Skeletal muscle tissue (tissue), 3 donors: ENCODE measurements at regions not wholly inside any gene's neighbourhood (a gene's known extent, or its start where the extent isn't known, plus 50 kb on each side); places are given as distances from the start of the nearest gene placed in this dataset.

Experiments
- H3K27ac ChIP-seq: one replicate; pipeline ENCODE4 v1.7.0; 2013; ENCODE audit warnings: mild to moderate bottlenecking, low read depth, low read length, inconsistent platforms
- H3K27me3 ChIP-seq, 3 donors: one replicate each; pipeline ENCODE4 v1.7.0; 2013; ENCODE audit warnings: low read length in 3 of 3; ENCODE audit not compliant: control insufficient read depth in 3 of 3, insufficient read depth in 3 of 3
- H3K36me3 ChIP-seq, 3 donors: one replicate each; pipeline ENCODE4 v1.7.0; 2013; ENCODE audit warnings: low read length in 3 of 3; ENCODE audit not compliant: control insufficient read depth in 3 of 3, insufficient read depth in 3 of 3
- H3K4me1 ChIP-seq, 3 donors: one replicate each; pipeline ENCODE4 v1.7.0; 2013; ENCODE audit warnings: low read length in 3 of 3, mild to moderate bottlenecking in 3 of 3; ENCODE audit not compliant: control insufficient read depth in 3 of 3, insufficient read depth in 3 of 3
- H3K4me3 ChIP-seq, 3 donors: one replicate each; pipeline ENCODE4 v1.7.0; 2013; ENCODE audit warnings: low read length in 3 of 3
- H3K9ac ChIP-seq, 3 donors: one replicate each; pipeline ENCODE4 v1.7.0; 2013; ENCODE audit warnings: low read length in 3 of 3, mild to moderate bottlenecking in 3 of 3, moderate library complexity in 2 of 3, low read depth in 1 of 3
- H3K9me3 ChIP-seq, 3 donors: one replicate each; pipeline ENCODE4 v1.7.0; 2013; ENCODE audit warnings: low read length in 3 of 3; ENCODE audit not compliant: control insufficient read depth in 3 of 3
- donor health status: Osteomylitis.

DNA sequence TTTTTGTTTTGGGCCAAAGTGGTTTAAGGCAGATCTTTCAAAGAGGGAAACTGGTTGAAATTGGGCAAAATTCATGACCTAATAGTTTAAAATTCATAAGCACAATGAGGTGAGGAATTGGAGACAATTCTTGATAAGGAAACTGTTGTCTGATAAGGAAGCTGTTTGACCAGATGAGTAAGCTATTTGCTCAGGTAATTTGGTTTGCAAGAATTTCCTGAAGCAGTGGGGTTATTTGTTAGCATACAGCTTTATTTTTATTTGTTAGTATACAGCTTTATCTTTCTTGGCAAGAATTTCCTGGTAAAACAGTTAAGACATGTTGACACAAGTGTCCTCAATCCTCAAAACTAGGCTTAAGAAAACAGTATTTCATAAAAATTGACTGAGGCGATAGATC is 559.0 kb downstream of the GALC start:
- peaks cover 0 to 2% (median 0%) of the 10 kb centered on the region in 3 donors for H3K9me3 ChIP-seq
- H3K27ac ChIP-seq: no peak overlapping the region
- no peaks in the 10 kb centered on the region for H3K36me3 ChIP-seq
- H3K4me3 ChIP-seq: no peak overlapping the region
- no peak overlapping the region for H3K9ac ChIP-seq
- no peaks in the 10 kb centered on the region for H3K4me1 ChIP-seq
- H3K27me3 ChIP-seq: no peaks in the 10 kb centered on the region

DNA sequence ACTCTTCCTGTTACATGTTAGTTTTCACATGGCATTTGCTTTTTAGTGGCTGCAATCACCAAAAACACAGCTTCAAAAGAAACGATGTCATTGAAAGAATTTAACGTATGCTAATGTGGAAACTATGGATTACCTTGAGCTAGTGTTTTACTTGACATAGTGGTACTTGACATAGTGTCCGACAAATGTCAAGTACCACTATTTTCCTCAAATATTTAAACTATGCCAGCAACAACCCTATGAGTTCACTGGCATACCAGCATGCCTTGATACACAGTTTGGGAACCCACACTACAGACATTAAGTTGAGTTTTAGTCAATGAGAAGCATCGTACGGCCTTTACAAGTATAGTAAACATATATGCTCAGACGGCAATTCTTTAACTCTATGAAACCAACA is 560.3 kb downstream of the GALC start:
- Histone ChIP-seq H3K9me3 (peaks cover 0 to 2% (median 0%) of the 10 kb centered on the region in 3 donors), H3K4me3 (no peak overlapping the region), H3K36me3 (no peaks in the 10 kb centered on the region), H3K4me1 (no peaks in the 10 kb centered on the region), H3K27ac (no peak overlapping the region), H3K9ac (no peak overlapping the region), H3K27me3 (no peaks in the 10 kb centered on the region)

DNA sequence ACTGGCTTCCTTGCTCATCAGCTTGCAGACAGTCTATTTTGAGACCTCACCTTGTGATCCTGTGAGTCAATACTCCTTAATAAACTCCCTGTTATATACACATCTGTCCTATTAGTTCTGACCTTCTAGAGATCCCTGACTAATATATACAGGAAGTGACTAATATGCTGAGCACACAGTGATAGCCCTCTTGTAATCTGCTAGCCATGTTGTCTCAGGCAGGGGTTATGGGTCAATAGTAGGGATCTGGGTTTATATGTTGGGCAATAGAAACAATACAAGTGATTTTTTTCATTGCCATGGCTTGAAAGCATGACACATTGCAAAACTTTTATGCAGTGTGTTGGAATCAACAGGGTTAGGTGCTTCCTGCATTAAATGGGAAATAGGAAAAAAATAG is 562.2 kb downstream of the GALC start:
- no peaks in the 10 kb centered on the region for H3K36me3 ChIP-seq
- H3K4me3 ChIP-seq: no peak overlapping the region
- H3K9ac ChIP-seq: no peak overlapping the region
- H3K27me3 ChIP-seq: no peaks in the 10 kb centered on the region
- no peaks in the 10 kb centered on the region for H3K4me1 ChIP-seq
- no peak overlapping the region for H3K27ac ChIP-seq
- H3K9me3 ChIP-seq: peaks cover 0 to 2% (median 0%) of the 10 kb centered on the region in 3 donors

DNA sequence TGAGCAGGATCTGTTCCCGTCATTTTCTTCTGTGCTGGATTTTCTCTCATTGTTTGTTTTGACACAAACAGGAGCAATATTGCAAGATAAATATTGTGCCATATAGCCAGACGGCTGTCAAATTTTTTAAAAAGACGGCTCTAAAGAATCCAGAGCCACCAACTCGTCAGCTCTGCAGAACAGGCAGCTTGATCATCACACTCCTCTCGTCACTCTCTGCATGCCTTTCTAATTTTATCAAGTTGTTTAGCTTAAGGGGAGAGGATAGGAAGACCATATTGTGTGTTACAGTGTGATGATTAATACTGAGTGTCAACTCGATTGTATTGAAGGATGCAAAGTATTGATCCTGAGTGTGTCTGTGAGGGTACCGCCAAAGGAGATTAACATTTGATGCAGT is 562.8 kb downstream of the GALC start:
- H3K4me3 ChIP-seq: no peak overlapping the region
- H3K9ac ChIP-seq: no peak overlapping the region
- H3K9me3 ChIP-seq: peaks cover 0 to 2% (median 0%) of the 10 kb centered on the region in 3 donors
- H3K36me3 ChIP-seq: no peaks in the 10 kb centered on the region
- no peak overlapping the region for H3K27ac ChIP-seq
- H3K4me1 ChIP-seq: no peaks in the 10 kb centered on the region
- no peaks in the 10 kb centered on the region for H3K27me3 ChIP-seq

DNA sequence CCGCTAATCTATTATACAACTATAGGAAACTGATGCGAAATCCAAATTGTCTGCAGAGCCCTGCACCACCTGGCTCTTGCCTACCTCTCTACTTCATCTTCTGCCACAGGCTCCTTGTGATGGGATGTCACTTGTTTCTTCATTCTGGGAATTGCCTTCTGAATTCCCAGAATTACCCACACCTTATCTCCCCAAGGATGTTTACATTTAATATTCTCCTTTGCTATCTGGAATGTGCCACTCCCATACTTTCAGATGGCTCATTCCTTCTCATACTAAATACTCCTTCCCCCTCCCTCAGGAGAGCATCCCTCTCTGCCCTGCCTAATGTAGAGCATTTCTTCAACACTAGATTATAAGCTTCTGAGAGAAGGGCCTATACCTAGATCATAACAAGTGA is 573.1 kb downstream of the GALC start:
- Histone ChIP-seq H3K27ac (no peak overlapping the region), H3K9ac (no peak overlapping the region), H3K4me1 (no peaks in the 10 kb centered on the region), H3K36me3 (no peaks in the 10 kb centered on the region), H3K4me3 (no peak overlapping the region), H3K9me3 (peaks cover 0 to 3% (median 0%) of the 10 kb centered on the region in 3 donors), H3K27me3 (no peaks in the 10 kb centered on the region)

DNA sequence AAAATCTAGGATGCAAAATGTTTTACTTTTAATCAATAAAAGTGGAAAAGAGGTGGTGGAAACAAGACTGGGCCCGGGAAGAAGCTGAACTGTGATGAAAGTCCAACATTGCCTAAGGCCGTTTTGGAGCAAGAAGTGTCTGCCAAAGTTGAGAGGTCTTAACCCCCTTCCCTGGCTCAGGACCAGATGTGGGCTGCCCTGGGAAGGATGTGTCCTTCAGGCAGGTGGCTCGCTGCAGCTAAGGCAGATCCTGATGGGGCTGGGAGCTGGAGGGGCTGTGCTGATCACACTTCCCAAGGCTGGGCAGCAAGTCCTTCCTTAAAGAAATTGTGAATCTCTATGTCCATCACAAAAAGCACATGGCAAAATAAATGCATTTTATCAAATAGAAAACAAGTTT is 581.6 kb downstream of the GALC start:
- H3K36me3 ChIP-seq: no peaks in the 10 kb centered on the region
- no peaks in the 10 kb centered on the region for H3K4me1 ChIP-seq
- no peak overlapping the region for H3K9ac ChIP-seq
- no peaks in the 10 kb centered on the region for H3K9me3 ChIP-seq
- H3K4me3 ChIP-seq: no peak overlapping the region
- no peaks in the 10 kb centered on the region for H3K27me3 ChIP-seq
- no peak overlapping the region for H3K27ac ChIP-seq

DNA sequence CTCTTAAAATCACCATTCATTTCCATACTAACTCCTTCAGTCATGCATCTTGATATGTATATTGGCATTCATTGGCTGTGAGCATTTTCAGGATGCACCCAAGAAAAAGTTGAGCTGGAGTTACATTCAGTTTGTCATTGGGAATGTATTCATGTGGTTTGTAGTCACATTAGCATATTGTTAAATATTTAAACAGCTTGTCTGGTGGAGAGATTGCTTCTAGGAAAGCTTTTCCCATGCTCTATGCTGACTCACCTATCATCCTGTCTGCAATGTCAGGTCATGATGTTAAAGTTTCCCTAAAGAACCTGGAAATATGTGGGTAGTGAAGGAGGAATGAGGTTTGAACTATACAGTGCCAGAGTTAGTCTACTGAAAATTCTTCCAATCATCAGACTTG is 583.6 kb downstream of the GALC start:
- no peaks in the 10 kb centered on the region for H3K27me3 ChIP-seq
- H3K36me3 ChIP-seq: no peaks in the 10 kb centered on the region
- no peaks in the 10 kb centered on the region for H3K9me3 ChIP-seq
- no peaks in the 10 kb centered on the region for H3K4me1 ChIP-seq
- no peak overlapping the region for H3K4me3 ChIP-seq
- H3K27ac ChIP-seq: no peak overlapping the region
- H3K9ac ChIP-seq: no peak overlapping the region

DNA sequence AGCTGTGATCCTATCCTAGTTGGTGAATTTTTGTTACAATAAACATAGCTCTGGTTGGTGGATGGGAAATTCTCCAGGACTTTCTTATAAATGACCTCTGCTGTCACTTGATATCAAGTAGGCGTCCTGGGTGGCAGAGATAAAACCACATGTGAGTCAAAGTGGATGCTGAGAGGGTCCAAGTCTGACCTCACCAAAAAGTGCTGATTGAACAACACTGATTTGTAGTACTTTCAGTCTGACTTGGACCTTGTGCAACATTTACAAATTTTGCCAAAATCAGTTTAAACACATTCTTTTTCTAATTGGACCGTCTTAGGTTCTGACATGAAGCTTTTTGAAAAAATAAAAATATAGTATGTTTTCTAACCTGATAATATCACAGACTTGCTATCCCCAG is 585.6 kb downstream of the GALC start:
- H3K4me1 ChIP-seq: no peaks in the 10 kb centered on the region
- H3K9me3 ChIP-seq: no peaks in the 10 kb centered on the region
- no peaks in the 10 kb centered on the region for H3K36me3 ChIP-seq
- no peaks in the 10 kb centered on the region for H3K27me3 ChIP-seq
- no peak overlapping the region for H3K27ac ChIP-seq
- H3K4me3 ChIP-seq: no peak overlapping the region
- H3K9ac ChIP-seq: no peak overlapping the region

DNA sequence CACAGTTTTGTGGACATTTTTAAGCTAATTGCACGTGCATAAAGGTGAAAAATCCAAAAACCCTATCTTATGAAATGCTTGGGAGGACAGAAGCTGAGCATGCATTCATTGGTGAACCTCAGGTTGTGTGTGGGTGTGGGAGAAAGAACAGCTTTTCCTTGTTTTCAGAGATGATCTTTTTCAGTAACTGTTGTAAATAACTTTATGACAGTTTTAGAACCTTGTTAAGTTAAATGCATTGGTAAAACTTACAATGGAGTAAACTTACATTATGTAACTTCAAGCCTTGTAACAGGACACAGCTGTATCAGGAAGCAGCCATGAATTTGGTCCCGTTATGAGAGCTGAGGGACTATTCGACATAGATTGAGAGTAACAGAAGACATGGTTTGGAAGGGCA is 587.4 kb downstream of the GALC start:
- H3K4me1 ChIP-seq: no peaks in the 10 kb centered on the region
- H3K9me3 ChIP-seq: no peaks in the 10 kb centered on the region
- H3K36me3 ChIP-seq: no peaks in the 10 kb centered on the region
- H3K4me3 ChIP-seq: no peak overlapping the region
- no peaks in the 10 kb centered on the region for H3K27me3 ChIP-seq
- H3K9ac ChIP-seq: no peak overlapping the region
- no peak overlapping the region for H3K27ac ChIP-seq

DNA sequence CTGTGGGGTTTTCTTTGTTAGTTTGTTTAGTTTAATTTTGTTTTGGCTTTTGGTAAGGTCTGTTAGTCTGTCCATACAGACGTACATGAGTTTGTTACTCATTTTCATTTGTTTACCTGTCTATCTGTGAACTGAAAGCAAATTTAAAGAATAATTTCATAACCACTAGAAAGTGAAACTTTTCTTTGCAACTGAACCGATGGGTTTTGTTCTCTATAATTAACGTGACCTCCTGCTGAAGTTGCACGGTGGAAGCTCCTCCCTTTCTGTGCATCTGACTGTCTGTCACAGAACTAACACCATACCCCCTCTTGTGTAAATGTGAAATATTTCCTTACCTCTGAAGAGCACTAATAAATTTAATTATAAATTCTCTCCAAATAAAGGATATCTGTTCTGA is 595.5 kb downstream of the GALC start:
- no peaks in the 10 kb centered on the region for H3K36me3 ChIP-seq
- no peak overlapping the region for H3K4me3 ChIP-seq
- H3K27ac ChIP-seq: no peak overlapping the region
- no peaks in the 10 kb centered on the region for H3K9me3 ChIP-seq
- no peaks in the 10 kb centered on the region for H3K27me3 ChIP-seq
- no peak overlapping the region for H3K9ac ChIP-seq
- no peaks in the 10 kb centered on the region for H3K4me1 ChIP-seq

DNA sequence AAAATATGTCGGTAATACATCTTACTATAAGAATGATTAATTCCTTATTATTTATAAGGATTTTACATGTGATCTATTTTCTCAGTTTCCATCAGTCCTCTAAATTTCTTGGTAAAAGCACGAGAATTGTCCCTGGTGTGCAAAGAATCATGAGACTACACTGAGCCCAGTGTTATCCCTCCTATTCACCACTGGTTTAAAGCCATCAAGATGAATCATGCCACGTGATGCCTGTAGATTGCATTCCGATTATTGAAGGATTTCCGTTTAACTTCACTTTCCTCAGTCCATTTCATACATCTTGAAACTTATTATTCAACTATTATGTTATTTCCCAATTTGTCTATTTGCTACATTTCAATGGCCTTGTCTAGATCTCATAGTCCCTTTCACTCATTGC is 601.9 kb downstream of the GALC start:
- H3K4me1 ChIP-seq: no peaks in the 10 kb centered on the region
- no peak overlapping the region for H3K4me3 ChIP-seq
- no peak overlapping the region for H3K27ac ChIP-seq
- H3K9ac ChIP-seq: no peak overlapping the region
- H3K9me3 ChIP-seq: no peaks in the 10 kb centered on the region
- H3K36me3 ChIP-seq: no peaks in the 10 kb centered on the region
- no peaks in the 10 kb centered on the region for H3K27me3 ChIP-seq
